Esophagus (tissue), 2 donors: ENCODE measurements at regions not wholly inside any gene's neighbourhood (a gene's known extent, or its start where the extent isn't known, plus 50 kb on each side); places are given as distances from the start of the nearest gene placed in this dataset.

ENCODE experiments used
- H3K27ac ChIP-seq, 2 donors: one replicate each; pipeline ENCODE4 v1.5.1; 2013; ENCODE audit warnings: low read depth in 2 of 2, mild to moderate bottlenecking in 2 of 2, inconsistent platforms in 1 of 2, low read length in 1 of 2, moderate library complexity in 1 of 2
- H3K27me3 ChIP-seq, 2 donors: one replicate each; pipeline ENCODE4 v1.6.1; 2013; ENCODE audit warnings: low read length in 2 of 2, control low read depth in 1 of 2, mild to moderate bottlenecking in 1 of 2; ENCODE audit not compliant: insufficient read depth in 2 of 2, control insufficient read depth in 1 of 2
- H3K36me3 ChIP-seq, 2 donors: one replicate each; pipeline ENCODE4 v1.6.1; 2013; ENCODE audit warnings: low read length in 1 of 2; ENCODE audit not compliant: control insufficient read depth in 2 of 2, insufficient read depth in 2 of 2
- H3K4me1 ChIP-seq, 2 donors: one replicate each; pipeline ENCODE4 v1.6.1; 2013; ENCODE audit warnings: low read length in 1 of 2; ENCODE audit not compliant: control insufficient read depth in 2 of 2, insufficient read depth in 2 of 2
- H3K4me3 ChIP-seq, 2 donors: one replicate each; pipeline ENCODE4 v1.5.1; 2013; ENCODE audit warnings: low read length in 2 of 2, mild to moderate bottlenecking in 2 of 2, low read depth in 1 of 2, moderate library complexity in 1 of 2
- H3K9me3 ChIP-seq, 2 donors: one replicate each; pipeline ENCODE4 v1.6.1; 2013; ENCODE audit warnings: mild to moderate bottlenecking in 2 of 2, low read depth in 1 of 2, low read length in 1 of 2, moderate library complexity in 1 of 2; ENCODE audit not compliant: control insufficient read depth in 2 of 2, insufficient read depth in 1 of 2
- WGBS, 2 donors: extraction: QIAGEN DNeasy Blood & Tissue Kit; methylation state at CpG; one replicate each; pipeline ENCODE4 v1.1.7; 2013; 5-methylcytosine and 5-hydroxymethylcytosine counted together
- donor health status: healthy with polysubstance abuse.
- donor health status: Bipolar disorder and iron deficiency.

DNA sequence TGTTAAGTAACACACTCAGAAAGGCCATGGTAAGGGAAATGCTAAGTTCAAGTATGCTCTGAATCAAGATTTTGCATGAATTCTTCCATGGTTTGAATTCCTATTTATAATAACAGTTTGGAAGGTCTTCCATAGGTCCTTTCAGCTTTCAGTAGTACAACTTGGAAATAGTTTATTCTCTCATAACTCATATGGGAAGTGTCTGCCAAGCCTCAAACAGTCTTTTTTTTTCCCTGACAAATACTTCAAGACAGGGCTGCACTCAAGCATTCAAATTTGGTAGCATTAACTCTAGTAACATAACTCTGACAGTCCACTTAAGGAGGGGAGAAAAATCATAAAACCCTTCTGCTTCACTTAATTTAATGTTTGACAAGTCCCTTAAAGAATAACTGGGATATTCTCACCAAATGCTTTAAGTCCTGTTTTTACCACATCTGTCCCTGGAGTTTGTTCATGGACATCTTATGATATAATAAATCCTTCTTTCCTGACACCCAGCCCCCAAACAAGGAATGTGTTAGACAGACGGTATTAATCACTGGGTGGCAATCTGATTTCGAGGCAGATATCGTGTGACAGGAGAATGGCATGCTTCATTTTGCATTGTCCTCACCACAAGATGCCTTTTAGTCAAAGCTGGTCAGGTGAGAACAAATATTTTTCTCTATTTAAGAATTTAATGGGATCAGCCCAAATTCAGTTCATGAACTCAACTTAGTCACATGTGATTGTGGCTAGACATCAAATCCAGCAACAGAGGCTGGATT lies 165.7 kb downstream of the BMP4 start:
- H3K9me3 ChIP-seq: no peaks in the 10 kb centered on the region
- H3K36me3 ChIP-seq: no peaks in the 10 kb centered on the region
- WGBS, 2 donors: 74 to 81% methylated on average over 3 of the region's 3 CpGs
- H3K4me1 ChIP-seq: no peaks in the 10 kb centered on the region
- no peaks in the 10 kb centered on the region for H3K27me3 ChIP-seq
- no peak overlapping the region for H3K27ac ChIP-seq
- H3K4me3 ChIP-seq: no peak overlapping the region

DNA sequence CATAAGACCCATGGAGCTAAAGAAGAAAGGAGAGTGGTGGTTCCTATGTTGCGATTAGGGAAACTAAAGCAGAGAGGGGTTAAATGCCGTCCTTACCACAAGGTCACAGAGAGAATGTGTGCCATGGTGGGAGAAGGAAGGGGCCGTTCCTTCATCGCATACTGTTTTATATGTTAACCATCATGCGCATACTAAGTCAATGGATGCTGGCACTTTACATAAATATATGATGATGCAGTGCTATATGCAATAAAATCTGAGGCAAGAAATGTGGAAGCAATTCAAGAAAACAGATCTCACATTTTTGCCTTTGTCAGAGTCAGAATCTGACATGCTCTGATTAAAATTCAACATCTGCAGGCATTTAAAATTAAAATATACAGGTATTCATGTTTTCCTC lies 168.1 kb downstream of the BMP4 start:
- Histone ChIP-seq H3K27me3 (no peaks in the 10 kb centered on the region), H3K4me3 (no peak overlapping the region), H3K9me3 (no peaks in the 10 kb centered on the region), H3K36me3 (no peaks in the 10 kb centered on the region), H3K4me1 (no peaks in the 10 kb centered on the region), H3K27ac (no peak overlapping the region)
- WGBS, 2 donors: 91% methylated on average over 5 of the region's 5 CpGs

DNA sequence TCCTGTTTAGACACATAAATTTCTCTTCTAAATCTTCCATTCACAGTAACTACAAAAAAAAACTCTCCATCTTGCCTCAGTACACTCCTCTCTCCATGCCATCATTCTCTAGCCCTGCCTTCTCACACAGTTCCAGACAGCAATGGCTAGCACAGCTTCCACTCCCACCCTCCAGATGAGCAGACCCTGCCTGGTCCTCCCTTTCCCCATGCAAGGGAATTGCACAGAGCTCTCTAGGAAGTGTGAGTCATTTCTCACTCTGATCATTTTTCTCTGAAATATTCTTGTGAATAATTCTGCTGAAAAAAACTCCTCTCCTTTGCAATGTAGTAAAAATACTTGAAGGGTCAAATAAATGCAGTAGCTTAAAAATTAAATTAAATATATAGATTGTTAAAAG lies 170.6 kb downstream of the BMP4 start:
- Histone ChIP-seq H3K4me1 (no peaks in the 10 kb centered on the region), H3K36me3 (no peaks in the 10 kb centered on the region), H3K27me3 (no peaks in the 10 kb centered on the region), H3K27ac (no peak overlapping the region), H3K9me3 (no peaks in the 10 kb centered on the region), H3K4me3 (no peak overlapping the region)

DNA sequence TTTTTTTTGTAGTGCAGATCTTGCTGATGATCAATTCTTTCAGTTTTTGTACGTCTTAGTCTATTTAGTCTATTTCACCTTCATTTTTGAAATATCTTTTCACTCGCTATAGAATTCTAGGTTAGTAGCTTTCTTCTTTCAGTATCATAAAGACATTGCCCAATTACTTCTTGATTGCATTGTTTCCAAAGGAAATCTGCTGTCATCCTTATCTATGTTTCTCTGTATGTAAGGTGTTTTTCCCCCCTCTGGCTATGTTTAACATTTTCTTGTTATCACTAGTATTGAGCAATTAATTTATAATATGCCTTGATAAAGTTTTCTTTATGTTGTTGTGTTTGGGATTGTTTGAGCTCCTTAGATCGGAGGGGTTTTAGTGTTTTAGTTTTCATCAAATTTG lies 171.9 kb downstream of the BMP4 start:
- Histone ChIP-seq H3K9me3 (no peaks in the 10 kb centered on the region), H3K27ac (no peak overlapping the region), H3K4me3 (no peak overlapping the region), H3K36me3 (no peaks in the 10 kb centered on the region), H3K27me3 (no peaks in the 10 kb centered on the region), H3K4me1 (no peaks in the 10 kb centered on the region)
- WGBS, 2 donors: 94% methylated on average over 3 of the region's 3 CpGs

DNA sequence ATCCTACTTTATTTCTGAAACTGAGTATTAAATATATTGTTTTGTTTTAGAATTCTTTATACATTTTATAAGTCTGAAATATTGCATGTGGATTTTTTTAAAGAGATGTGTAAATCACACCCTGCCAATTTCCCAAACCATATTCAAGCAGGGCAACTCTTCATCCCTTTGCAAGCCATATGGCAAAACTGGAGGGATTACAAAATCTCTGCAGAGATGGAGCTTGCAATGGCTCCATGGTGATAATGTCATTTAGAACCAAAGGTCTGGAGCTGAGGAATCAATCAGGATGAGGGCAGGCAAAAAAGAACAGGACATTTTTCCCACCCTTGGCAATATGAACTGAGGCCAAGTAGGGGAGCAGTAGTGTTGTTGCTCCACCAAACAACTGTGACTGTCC lies 173.4 kb downstream of the BMP4 start:
- Histone ChIP-seq H3K4me3 (no peak overlapping the region), H3K27me3 (no peaks in the 10 kb centered on the region), H3K9me3 (no peaks in the 10 kb centered on the region), H3K27ac (no peak overlapping the region), H3K4me1 (no peaks in the 10 kb centered on the region), H3K36me3 (no peaks in the 10 kb centered on the region)

DNA sequence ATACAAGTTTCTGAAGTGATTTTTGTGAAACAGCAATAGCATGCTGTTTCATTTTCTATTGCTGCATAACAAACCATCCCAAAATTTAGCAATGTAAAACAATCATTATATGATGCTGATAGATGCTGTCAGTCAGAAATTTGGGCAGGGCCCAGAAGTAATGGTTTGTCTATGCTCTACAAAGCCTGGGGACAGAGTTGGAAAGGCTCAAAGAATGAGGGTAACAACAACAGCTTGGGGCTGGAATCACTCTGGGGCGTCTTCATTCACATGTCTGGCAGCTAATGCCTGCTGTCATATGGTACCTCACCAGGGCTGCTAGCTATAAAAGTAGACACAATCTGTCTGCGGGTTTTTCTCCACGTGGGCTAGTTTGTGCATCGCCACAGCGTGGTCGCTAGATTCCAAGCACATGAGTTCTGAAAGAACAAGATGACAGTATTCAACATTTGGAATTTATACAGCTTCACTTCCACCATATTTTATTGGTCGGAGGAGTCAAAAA lies 176.5 kb downstream of the BMP4 start:
- no peak overlapping the region for H3K4me3 ChIP-seq
- no peaks in the 10 kb centered on the region for H3K36me3 ChIP-seq
- H3K4me1 ChIP-seq: no peaks in the 10 kb centered on the region
- H3K27me3 ChIP-seq: no peaks in the 10 kb centered on the region
- no peak overlapping the region for H3K27ac ChIP-seq
- H3K9me3 ChIP-seq: no peaks in the 10 kb centered on the region
- 90 to 92% methylated on average over 7 of the region's 7 CpGs for WGBS, 2 donors

DNA sequence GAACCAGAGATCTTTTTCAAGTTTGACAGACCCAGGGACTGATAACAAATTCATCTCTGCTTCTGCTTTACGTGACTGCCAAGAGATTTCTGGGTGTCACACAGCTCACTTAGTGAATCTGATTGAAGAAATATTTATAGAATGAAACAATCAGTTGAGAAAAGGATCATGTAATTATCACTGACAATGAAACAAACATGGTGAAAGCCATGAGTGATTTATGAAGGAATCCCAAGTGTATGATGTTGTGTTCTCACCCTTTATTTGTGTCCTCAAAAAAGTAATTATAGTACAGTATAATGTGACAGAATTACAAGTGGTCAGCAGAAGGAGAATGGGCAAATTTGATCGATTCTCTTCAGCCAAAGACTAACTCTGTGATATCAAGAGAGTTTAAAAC lies 177.3 kb downstream of the BMP4 start:
- Histone ChIP-seq H3K36me3 (no peaks in the 10 kb centered on the region), H3K27me3 (no peaks in the 10 kb centered on the region), H3K9me3 (no peaks in the 10 kb centered on the region), H3K27ac (no peak overlapping the region), H3K4me3 (no peak overlapping the region), H3K4me1 (no peaks in the 10 kb centered on the region)
- WGBS, 2 donors: 48 to 52% methylated on average over 2 of the region's 2 CpGs

DNA sequence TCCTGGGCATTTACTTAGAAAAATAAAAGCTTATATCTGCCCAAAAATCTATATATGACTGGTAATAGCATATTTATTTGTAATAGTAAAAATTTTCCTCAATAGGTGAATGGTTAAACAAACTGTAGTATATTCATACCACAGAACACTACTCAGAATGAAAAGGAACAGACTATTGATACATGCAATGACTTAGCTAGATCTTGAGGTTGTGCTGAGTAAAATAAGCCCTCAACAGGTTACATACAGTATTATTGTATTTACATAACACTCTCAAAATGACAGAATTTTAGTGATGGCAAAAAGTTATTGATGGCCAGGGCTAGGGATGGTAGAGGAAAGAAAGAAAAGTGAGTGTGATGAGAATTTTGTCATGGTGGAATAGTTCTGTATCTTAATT lies 178.4 kb downstream of the BMP4 start:
- Histone ChIP-seq H3K27me3 (no peaks in the 10 kb centered on the region), H3K27ac (no peak overlapping the region), H3K36me3 (no peaks in the 10 kb centered on the region), H3K4me3 (no peak overlapping the region), H3K9me3 (no peaks in the 10 kb centered on the region), H3K4me1 (no peaks in the 10 kb centered on the region)

DNA sequence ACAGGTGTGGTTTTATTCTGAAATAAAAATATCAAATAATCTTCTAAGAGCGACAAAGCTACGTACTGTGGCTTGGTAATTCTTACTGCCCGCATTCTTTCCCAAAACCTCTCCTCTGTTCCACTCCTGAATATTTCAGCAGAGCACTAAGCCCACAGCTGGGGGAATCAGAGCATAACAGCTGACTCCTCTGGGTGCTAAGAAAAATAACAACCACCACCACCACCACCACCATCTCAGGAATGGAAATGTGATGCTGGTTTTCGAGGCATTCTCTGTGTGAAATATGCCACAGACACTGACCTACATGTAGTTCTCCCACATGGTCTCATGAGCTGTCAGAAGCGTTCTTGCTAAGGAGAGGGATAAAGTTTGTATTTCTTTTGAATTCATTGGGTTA lies 183.7 kb downstream of the BMP4 start:
- WGBS, 2 donors: 91 to 92% methylated on average over 5 of the region's 5 CpGs
- H3K36me3 ChIP-seq: no peaks in the 10 kb centered on the region

DNA sequence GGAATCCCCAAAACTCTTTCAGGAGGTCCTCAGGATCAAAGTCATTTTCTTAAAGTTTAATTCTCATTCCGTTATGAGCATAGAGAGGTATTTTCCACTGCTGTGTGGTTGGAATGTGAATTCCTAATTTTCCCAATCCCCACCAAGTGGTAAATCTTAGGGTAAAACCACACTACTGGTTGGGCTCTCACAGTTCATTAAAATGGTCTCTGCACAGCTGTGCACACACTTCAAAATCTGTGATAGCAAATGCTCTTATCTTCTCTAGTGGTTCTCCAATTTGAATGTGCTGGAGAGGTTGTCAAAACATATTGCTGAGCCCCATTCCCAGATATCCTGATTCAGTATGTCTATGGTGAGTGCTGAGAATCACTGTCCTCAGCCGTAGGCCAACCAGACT lies 189.1 kb downstream of the BMP4 start:
- H3K27ac ChIP-seq: no peak overlapping the region
- WGBS, 2 donors: 82 to 88% methylated on average over 2 of the region's 2 CpGs
- no peaks in the 10 kb centered on the region for H3K27me3 ChIP-seq
- H3K36me3 ChIP-seq: no peaks in the 10 kb centered on the region
- H3K4me1 ChIP-seq: no peaks in the 10 kb centered on the region
- no peaks in the 10 kb centered on the region for H3K9me3 ChIP-seq
- no peak overlapping the region for H3K4me3 ChIP-seq

More for the DNA sequence above, 183.7 kb downstream of the BMP4 start:
- H3K9me3 ChIP-seq: no peaks in the 10 kb centered on the region
- H3K4me1 ChIP-seq: no peaks in the 10 kb centered on the region
- no peak overlapping the region for H3K27ac ChIP-seq
- H3K4me3 ChIP-seq: no peak overlapping the region
- no peaks in the 10 kb centered on the region for H3K27me3 ChIP-seq
